ENCODE measurements at regions not wholly inside any gene's neighbourhood (a gene's known extent, or its start where the extent isn't known, plus 50 kb on each side); places are given as distances from the start of the nearest gene placed in this dataset. TPM values are rescaled to one million over a fixed set of nuclear protein-coding genes. Genes with fewer than 3 reads are reported as not detected.

- CTCF ChIA-PET = no interaction called here
- DNase-seq (ENCODE audit: low read depth) = no peak
- POLR2A ChIA-PET = no interaction called here
- no peaks in the 10 kb centered on the region for H3K36me3 ChIP-seq (ENCODE audit: control insufficient read depth, insufficient read depth, low read length)
- TF ChIP-seq CTCF (IDR thresholded peaks at IDR 0.05; ENCODE audit: insufficient read depth, low read depth, low read length) = no peak
- H3K4me3 ChIP-seq (ENCODE audit: low read depth, low read length) = no peak overlapping the region
- no peaks in the 10 kb centered on the region for H3K27me3 ChIP-seq (ENCODE audit: control insufficient read depth, insufficient read depth, low read length)
These were observed 701.5 kb downstream of the SORCS3 start for GRCh38 chr10:105342606-105343005.

GRCh38 chr10:105339669-105340068 is 698.6 kb downstream of the SORCS3 start:
- no peak for TF ChIP-seq CTCF (IDR thresholded peaks at IDR 0.05; ENCODE audit: insufficient read depth, low read depth, low read length)
- no peak for DNase-seq (ENCODE audit: low read depth)
- Histone ChIP-seq H3K27me3 (ENCODE audit: control insufficient read depth, insufficient read depth, low read length) (no peaks in the 10 kb centered on the region), H3K4me3 (ENCODE audit: low read depth, low read length) (no peak overlapping the region), H3K36me3 (ENCODE audit: control insufficient read depth, insufficient read depth, low read length) (no peaks in the 10 kb centered on the region)
- CTCF ChIA-PET = no interaction called here
- POLR2A ChIA-PET = no interaction called here

GRCh38 chr10:105328503-105329133 is 687.5 kb downstream of the SORCS3 start:
- no peaks in the 10 kb centered on the region for H3K36me3 ChIP-seq (ENCODE audit: control insufficient read depth, insufficient read depth, low read length)
- no peak for TF ChIP-seq CTCF (IDR thresholded peaks at IDR 0.05; ENCODE audit: insufficient read depth, low read depth, low read length)
- H3K27me3 ChIP-seq (ENCODE audit: control insufficient read depth, insufficient read depth, low read length) = no peaks in the 10 kb centered on the region
- H3K4me3 ChIP-seq (ENCODE audit: low read depth, low read length) = no peak overlapping the region
- DNase-seq (ENCODE audit: low read depth) = no peak
- ChIA-PET CTCF (no interaction called here), POLR2A (no interaction called here)

Small RNA genes in the stretch of these regions (small RNA-seq; reads per million reads assigned to genes)
- not detected for gene RNU6-463P (ENCODE audit: insufficient read length, low read depth, low replicate concordance)
